Activated naive CD4-positive, alpha-beta T cell treated with anti-CD3 and anti-CD28 coated beads for 36 hours (primary cell): ENCODE measurements at regions not wholly inside any gene's neighbourhood (a gene's known extent, or its start where the extent isn't known, plus 50 kb on each side); places are given as distances from the start of the nearest gene placed in this dataset.

Experiments used
- CTCF ChIA-PET: fragments of 350-600 bp; sonication (Branson Sonifier 250); formaldehyde crosslinking; loops from one replicate; lab custom pipeline; 2021; ENCODE audit warnings: antibody characterized with exemption; lab: Charles Lee
- DNase-seq: peaks from one replicate; pipeline ENCODE4 v3.0.0-alpha.2; 2020
- H3K27ac Mint-ChIP-seq: one replicate; pipeline ENCODE4 v1.8.0; 2021; ENCODE audit warnings: mild to moderate bottlenecking, mixed read lengths
- H3K27me3 Mint-ChIP-seq: one replicate; pipeline ENCODE4 v1.8.0; 2021; ENCODE audit warnings: low read depth, mixed read lengths
- H3K36me3 Mint-ChIP-seq: one replicate; pipeline ENCODE4 v1.8.0; 2021; ENCODE audit warnings: low read depth, mixed read lengths
- H3K4me1 Mint-ChIP-seq: one replicate; pipeline ENCODE4 v1.8.0; 2021; ENCODE audit warnings: low read depth, mixed read lengths
- H3K4me3 Mint-ChIP-seq: one replicate; pipeline ENCODE4 v1.8.0; 2021; ENCODE audit warnings: mild to moderate bottlenecking, moderate library complexity, mixed read lengths
- H3K9me3 Mint-ChIP-seq: one replicate; pipeline ENCODE4 v1.8.0; 2021; ENCODE audit warnings: mixed read lengths
- intact Hi-C: fragments of 100-400 bp; cut with micrococcal nuclease; formaldehyde crosslinking; loops from one replicate; pipeline ENCODE4 v1.15.1; 2023

DNA sequence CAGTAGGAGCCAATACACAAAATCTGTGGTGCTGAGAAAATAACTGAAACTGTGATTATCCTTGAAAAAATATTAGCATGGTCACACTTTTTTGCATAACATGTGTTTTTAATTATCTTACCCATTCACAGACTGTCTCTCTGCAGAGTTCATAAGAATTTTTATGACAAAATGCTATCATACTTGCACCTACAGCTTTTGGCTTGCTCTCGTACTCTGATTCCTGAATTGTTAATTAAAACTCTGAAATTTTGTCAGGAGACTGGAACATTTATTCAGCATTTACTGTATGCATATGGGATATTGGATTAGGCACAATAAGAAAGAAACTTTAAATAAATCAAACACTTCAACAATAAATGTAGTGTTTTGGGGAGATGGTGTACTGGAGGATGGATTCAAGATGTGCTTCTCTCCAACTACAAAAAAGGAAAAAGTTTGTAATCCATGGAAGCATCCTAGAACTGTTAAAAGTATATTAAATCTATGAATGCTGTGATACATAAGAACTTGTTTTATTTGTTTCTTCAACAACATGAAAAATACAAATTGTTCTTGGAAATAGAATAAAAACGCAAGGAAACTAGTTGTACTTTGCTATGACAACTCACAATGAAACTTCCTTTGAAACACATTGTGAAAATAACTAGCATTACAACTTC, 260.5 kb downstream of the SPATA18 start:
- no peak overlapping the region for H3K27ac Mint-ChIP-seq
- no peaks in the 10 kb centered on the region for H3K36me3 Mint-ChIP-seq
- no peak overlapping the region for H3K4me3 Mint-ChIP-seq
- CTCF ChIA-PET = no interaction called here
- peaks cover 14% of the 10 kb centered on the region for H3K27me3 Mint-ChIP-seq
- H3K4me1 Mint-ChIP-seq = no peaks in the 10 kb centered on the region
- intact Hi-C loops = no loop called here
- DNase-seq = no peak
- no peaks in the 10 kb centered on the region for H3K9me3 Mint-ChIP-seq

- no peak for DNase-seq
- H3K36me3 Mint-ChIP-seq = no peaks in the 10 kb centered on the region
- H3K27me3 Mint-ChIP-seq = peaks cover 14% of the 10 kb centered on the region
- intact Hi-C loops = no loop called here
- H3K9me3 Mint-ChIP-seq = no peaks in the 10 kb centered on the region
- no peak overlapping the region for H3K27ac Mint-ChIP-seq
- CTCF ChIA-PET = no interaction called here
- H3K4me3 Mint-ChIP-seq = no peak overlapping the region
- no peaks in the 10 kb centered on the region for H3K4me1 Mint-ChIP-seq
These were observed 261.6 kb downstream of the SPATA18 start for GRCh38 chr4:52312722-52313121.

DNA sequence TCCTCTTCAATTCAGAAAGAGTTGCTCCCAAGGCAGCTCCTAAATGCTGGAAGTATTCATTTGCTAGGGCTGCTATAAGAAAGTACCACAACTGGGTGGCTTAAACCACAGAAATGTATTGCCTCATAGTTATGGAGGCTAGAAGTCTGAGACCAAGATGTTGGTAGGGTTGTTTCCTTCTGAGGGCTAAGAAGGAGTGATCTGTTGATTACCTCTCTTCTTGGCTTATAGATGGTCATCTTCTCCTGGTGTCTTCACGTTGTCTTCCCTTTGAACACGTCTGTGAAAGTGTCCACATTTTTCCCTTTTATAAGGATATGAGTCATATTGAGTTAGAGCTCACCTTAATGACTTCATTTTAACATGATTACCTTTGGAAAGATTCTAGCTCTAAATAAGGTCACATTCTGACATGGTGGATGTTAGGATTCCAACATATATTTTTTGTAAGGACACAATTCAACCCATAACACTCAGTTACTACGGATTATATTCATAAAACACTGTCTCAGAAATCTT, 266.3 kb downstream of the SPATA18 start:
- H3K4me1 Mint-ChIP-seq = no peaks in the 10 kb centered on the region
- no peak overlapping the region for H3K4me3 Mint-ChIP-seq
- H3K9me3 Mint-ChIP-seq = peaks cover 5% of the 10 kb centered on the region
- H3K36me3 Mint-ChIP-seq = no peaks in the 10 kb centered on the region
- DNase-seq = no peak
- intact Hi-C loops = no loop called here
- CTCF ChIA-PET = interaction anchor here (1.0 kb wide), 1 partner anchor 148 kb away, joined by 3 read pairs; no protein-coding TSS in a partner anchor
- no peak overlapping the region for H3K27ac Mint-ChIP-seq
- peaks cover 7% of the 10 kb centered on the region for H3K27me3 Mint-ChIP-seq

DNA sequence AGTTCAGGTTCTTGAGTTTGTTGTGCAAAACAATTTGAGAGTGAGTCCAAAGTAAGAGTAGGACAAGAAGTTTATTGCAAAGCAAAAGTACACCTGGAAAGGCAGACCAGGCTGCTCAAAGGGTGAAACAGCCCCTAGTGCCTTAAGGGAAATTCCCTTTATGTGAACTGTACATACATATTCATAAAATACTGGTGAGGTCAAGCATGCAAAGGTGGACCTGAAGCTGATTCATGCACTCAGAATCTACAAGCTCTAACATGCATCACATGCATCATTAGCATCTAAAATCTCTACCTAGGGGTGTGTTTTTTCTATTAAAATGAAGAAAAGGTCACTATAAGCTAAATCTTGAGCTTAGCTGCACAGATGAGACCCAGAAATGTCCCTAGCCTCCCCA, 266.9 kb downstream of the SPATA18 start:
- no peak for DNase-seq
- no peaks in the 10 kb centered on the region for H3K4me1 Mint-ChIP-seq
- no peak overlapping the region for H3K4me3 Mint-ChIP-seq
- no peak overlapping the region for H3K27ac Mint-ChIP-seq
- peaks cover 1% of the 10 kb centered on the region for H3K27me3 Mint-ChIP-seq
- H3K9me3 Mint-ChIP-seq = peaks cover 5% of the 10 kb centered on the region
- intact Hi-C loops = no loop called here
- CTCF ChIA-PET = interaction anchor here (1.0 kb wide), 1 partner anchor 149 kb away, joined by 3 read pairs; no protein-coding TSS in a partner anchor
- H3K36me3 Mint-ChIP-seq = no peaks in the 10 kb centered on the region

DNA sequence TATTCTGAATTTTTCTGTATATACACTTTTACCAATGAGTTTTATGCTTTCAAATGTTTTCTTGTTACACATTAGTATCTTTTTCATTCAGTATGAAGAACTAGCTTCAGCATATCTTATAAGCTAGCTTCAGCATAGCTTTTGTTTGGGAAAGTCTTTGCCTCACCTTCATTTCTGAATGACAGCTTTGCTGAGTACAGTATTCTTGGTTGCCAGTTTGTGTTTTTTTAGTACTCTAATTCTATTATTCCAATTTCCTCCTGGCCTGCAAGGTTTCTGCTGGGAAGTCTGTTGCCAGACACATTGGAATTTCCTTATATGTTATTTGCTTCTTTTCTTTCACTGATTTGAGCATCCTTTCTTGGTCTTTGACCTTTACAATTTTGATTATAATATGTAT, 278.8 kb downstream of the SPATA18 start:
- no peak overlapping the region for H3K27ac Mint-ChIP-seq
- intact Hi-C loops = no loop called here
- no peak for DNase-seq
- no peaks in the 10 kb centered on the region for H3K4me1 Mint-ChIP-seq
- H3K9me3 Mint-ChIP-seq = peaks cover 17% of the 10 kb centered on the region
- CTCF ChIA-PET = interaction anchor here (0.5 to 0.6 kb wide), 2 partner anchors 1475 to 1566 kb away, joined by 3 to 4 read pairs; no protein-coding TSS in a partner anchor
- H3K4me3 Mint-ChIP-seq = no peak overlapping the region
- no peaks in the 10 kb centered on the region for H3K27me3 Mint-ChIP-seq
- H3K36me3 Mint-ChIP-seq = no peaks in the 10 kb centered on the region

GRCh38 chr4:52343595-52343994, 292.5 kb downstream of the SPATA18 start:
- CTCF ChIA-PET = no interaction called here
- H3K9me3 Mint-ChIP-seq = no peaks in the 10 kb centered on the region
- H3K36me3 Mint-ChIP-seq = no peaks in the 10 kb centered on the region
- H3K27ac Mint-ChIP-seq = no peak overlapping the region
- H3K4me1 Mint-ChIP-seq = no peaks in the 10 kb centered on the region
- intact Hi-C loops = no loop called here
- DNase-seq = no peak
- peaks cover 2% of the 10 kb centered on the region for H3K27me3 Mint-ChIP-seq
- H3K4me3 Mint-ChIP-seq = no peak overlapping the region

DNA sequence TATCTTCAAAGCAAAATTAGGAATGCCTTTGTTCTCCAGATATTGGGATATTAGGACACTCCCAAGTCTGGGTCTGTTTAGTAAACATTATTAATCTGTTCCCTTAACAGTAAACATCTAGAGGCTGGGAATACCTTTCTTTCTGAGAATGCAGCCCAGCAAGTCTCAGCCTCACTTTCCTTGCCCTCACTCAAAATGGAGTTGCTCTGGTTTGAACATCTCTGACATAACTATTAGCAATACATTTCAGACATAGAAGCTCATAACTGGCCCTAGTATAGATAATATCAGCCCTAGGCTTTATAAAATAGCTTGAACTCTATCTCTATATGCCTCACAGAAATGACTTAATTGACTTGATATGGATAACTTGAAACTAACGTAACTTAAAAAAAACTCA, 299.8 kb downstream of the SPATA18 start:
- intact Hi-C loops = no loop called here
- no peak for DNase-seq
- Mint-ChIP-seq H3K4me3 (no peak overlapping the region), H3K4me1 (no peaks in the 10 kb centered on the region), H3K9me3 (no peaks in the 10 kb centered on the region), H3K27me3 (peaks cover 2% of the 10 kb centered on the region), H3K27ac (no peak overlapping the region), H3K36me3 (no peaks in the 10 kb centered on the region)
- CTCF ChIA-PET = no interaction called here

- Mint-ChIP-seq H3K27me3 (peaks cover 4% of the 10 kb centered on the region), H3K9me3 (no peaks in the 10 kb centered on the region), H3K4me3 (no peak overlapping the region), H3K4me1 (no peaks in the 10 kb centered on the region), H3K27ac (no peak overlapping the region), H3K36me3 (no peaks in the 10 kb centered on the region)
- CTCF ChIA-PET = no interaction called here
- DNase-seq = no peak
- intact Hi-C loops = no loop called here
These were observed 300.7 kb downstream of the USP46 start for GRCh38 chr4:52358366-52358765.

GRCh38 chr4:52358883-52359321, 300.2 kb downstream of the USP46 start:
- H3K27me3 Mint-ChIP-seq = peaks cover 4% of the 10 kb centered on the region
- no peaks in the 10 kb centered on the region for H3K9me3 Mint-ChIP-seq
- intact Hi-C loops = no loop called here

GRCh38 chr4:52366191-52366590, 292.9 kb downstream of the USP46 start:
- CTCF ChIA-PET = interaction anchor here (0.6 kb wide), 1 partner anchor 1183 kb away, joined by 3 read pairs; no protein-coding TSS in a partner anchor
- Mint-ChIP-seq H3K4me3 (no peak overlapping the region), H3K4me1 (no peaks in the 10 kb centered on the region), H3K36me3 (no peaks in the 10 kb centered on the region), H3K27me3 (peaks cover 8% of the 10 kb centered on the region), H3K27ac (no peak overlapping the region), H3K9me3 (no peaks in the 10 kb centered on the region)
- intact Hi-C loops = no loop called here
- DNase-seq = no peak

More at GRCh38 chr4:52358883-52359321, 300.2 kb downstream of the USP46 start:
- H3K36me3 Mint-ChIP-seq = no peaks in the 10 kb centered on the region
- no peak overlapping the region for H3K4me3 Mint-ChIP-seq
- H3K4me1 Mint-ChIP-seq = no peaks in the 10 kb centered on the region
- CTCF ChIA-PET = no interaction called here
- no peak for DNase-seq
- H3K27ac Mint-ChIP-seq = no peak overlapping the region

GRCh38 chr4:52366621-52367020, 292.5 kb downstream of the USP46 start:
- no peaks in the 10 kb centered on the region for H3K36me3 Mint-ChIP-seq
- H3K27ac Mint-ChIP-seq = no peak overlapping the region
- peaks cover 8% of the 10 kb centered on the region for H3K27me3 Mint-ChIP-seq
- intact Hi-C loops = no loop called here
- H3K4me3 Mint-ChIP-seq = no peak overlapping the region
- no peaks in the 10 kb centered on the region for H3K9me3 Mint-ChIP-seq
- DNase-seq = no peak
- no peaks in the 10 kb centered on the region for H3K4me1 Mint-ChIP-seq
- CTCF ChIA-PET = no interaction called here

DNA sequence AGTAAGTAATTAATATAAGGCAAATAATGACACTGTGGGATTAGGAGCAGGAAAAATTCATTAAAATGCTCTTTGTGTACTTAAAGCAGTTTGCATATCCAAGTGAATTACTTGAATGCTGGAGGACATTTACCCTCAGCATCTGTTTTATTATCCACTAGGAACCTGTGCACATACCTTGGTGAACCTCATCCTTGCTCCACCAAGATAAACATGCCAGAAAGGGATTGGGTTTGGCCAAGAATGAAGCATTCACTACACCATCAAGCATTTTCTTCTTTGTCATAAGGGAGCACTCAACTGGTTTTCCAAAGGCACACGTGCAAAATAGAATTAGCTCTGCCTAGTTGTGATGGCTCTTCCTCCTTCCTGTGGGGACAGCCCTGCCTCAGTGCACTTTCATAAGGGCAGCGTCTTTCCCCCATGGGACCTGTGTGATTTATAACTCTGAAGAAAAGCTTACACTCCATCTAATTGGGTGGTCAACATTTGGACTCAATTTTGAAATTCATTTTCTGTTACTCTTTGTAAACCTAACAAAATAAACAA, 291.7 kb downstream of the USP46 start:
- intact Hi-C loops = no loop called here
- Mint-ChIP-seq H3K27me3 (peaks cover 4% of the 10 kb centered on the region), H3K4me1 (no peaks in the 10 kb centered on the region), H3K27ac (no peak overlapping the region), H3K36me3 (no peaks in the 10 kb centered on the region), H3K9me3 (no peaks in the 10 kb centered on the region), H3K4me3 (no peak overlapping the region)
- no peak for DNase-seq
- CTCF ChIA-PET = no interaction called here

DNA sequence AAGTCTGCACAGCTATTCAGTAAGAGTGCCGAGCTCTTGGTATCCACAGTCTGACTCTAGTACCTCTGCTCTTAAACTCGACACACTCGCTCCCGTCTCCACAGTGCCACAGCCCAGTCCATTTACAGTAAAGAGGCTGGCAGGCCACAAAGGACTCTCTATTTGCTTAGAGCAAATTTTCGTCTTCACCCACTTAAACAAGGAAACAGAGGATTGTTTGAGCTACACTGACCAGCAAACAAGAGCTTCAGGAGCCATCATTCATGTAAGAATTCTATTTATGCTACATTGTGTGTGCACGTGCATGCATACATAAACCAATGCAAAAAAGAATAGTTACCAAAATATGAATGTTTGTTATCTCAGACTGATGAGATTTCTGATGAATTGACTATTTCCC, 290.2 kb downstream of the USP46 start:
- Mint-ChIP-seq H3K4me1 (no peaks in the 10 kb centered on the region), H3K4me3 (no peak overlapping the region), H3K9me3 (no peaks in the 10 kb centered on the region), H3K27me3 (peaks cover 4% of the 10 kb centered on the region), H3K27ac (no peak overlapping the region), H3K36me3 (no peaks in the 10 kb centered on the region)
- CTCF ChIA-PET = no interaction called here
- intact Hi-C loops = no loop called here
- no peak for DNase-seq
